Gastrocnemius medialis (tissue), 4 donors: ENCODE measurements at regions not wholly inside any gene's neighbourhood (a gene's known extent, or its start where the extent isn't known, plus 50 kb on each side); places are given as distances from the start of the nearest gene placed in this dataset.

ENCODE experiments used
- POLR2A ChIP-seq, 2 donors: fragments of 450-650 bp; IDR thresholded peaks; one replicate each; pipeline ENCODE4 v1.6.1; 2017; ENCODE audit warnings: antibody characterized with exemption in 2 of 2, mild to moderate bottlenecking in 2 of 2, moderate library complexity in 2 of 2
- TF ChIP-seq, protein P1 (sequence below), 5 experiments: fragments of 450-650 bp in 3 of 5; fragments of 200-600 bp in 2 of 5; sonication (generic) in 2 of 5; IDR thresholded peaks in 4 of 5; conservative IDR thresholded peaks in 1 of 5; 1 replicate in 4 of 5; 2 replicates in 1 of 5; pipeline ENCODE4 v1.5.1; 2016 to 2019; ENCODE audit warnings: antibody characterized with exemption in 5 of 5, mild to moderate bottlenecking in 3 of 5, moderate library complexity in 3 of 5

DNA sequence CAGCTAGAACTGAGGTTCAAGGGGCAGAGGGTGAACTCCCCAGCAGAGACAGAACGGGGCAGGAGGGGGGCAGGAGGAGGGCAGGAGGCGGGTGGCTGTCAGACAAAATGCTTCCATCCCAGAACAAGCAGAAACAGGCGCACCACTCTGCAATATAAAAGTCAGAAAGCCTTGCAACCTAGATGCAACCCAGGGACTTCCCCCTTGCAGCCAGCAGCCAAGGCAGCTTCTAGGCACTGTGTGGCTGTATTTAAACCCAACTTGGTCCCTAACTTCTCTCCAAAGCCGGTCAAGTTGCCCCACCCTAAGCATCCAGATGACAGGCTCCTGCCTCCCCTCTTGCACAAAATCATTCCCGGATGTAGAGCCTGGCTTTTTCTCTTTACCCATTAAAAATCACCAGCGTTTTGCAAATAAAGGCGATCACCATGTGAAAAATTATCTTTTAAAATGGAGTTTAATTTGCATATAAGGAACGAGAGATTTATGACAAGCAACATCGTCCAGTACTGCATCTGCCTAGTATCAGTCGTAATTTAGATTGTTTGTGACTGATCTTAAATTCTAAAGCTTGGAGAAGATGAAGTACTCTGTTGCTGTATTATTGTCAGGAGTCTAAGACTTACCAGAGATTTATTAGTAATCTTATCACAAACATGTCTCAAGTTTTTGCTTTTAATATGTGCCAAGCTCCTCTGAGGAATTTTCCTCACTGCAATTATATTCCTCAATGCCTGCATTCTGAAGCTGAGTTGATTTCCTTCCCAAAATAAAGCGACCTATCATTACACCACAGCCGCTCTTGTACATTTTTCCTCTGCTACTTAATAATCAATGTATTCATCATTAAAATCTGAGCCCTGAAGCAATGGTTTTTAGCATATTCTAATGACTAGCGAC is 307.1 kb upstream of the ZNF507 start:
- TF ChIP-seq, protein P1, sequence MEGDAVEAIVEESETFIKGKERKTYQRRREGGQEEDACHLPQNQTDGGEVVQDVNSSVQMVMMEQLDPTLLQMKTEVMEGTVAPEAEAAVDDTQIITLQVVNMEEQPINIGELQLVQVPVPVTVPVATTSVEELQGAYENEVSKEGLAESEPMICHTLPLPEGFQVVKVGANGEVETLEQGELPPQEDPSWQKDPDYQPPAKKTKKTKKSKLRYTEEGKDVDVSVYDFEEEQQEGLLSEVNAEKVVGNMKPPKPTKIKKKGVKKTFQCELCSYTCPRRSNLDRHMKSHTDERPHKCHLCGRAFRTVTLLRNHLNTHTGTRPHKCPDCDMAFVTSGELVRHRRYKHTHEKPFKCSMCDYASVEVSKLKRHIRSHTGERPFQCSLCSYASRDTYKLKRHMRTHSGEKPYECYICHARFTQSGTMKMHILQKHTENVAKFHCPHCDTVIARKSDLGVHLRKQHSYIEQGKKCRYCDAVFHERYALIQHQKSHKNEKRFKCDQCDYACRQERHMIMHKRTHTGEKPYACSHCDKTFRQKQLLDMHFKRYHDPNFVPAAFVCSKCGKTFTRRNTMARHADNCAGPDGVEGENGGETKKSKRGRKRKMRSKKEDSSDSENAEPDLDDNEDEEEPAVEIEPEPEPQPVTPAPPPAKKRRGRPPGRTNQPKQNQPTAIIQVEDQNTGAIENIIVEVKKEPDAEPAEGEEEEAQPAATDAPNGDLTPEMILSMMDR (IDR thresholded peaks at IDR 0.05 in 4 of 5, conservative IDR thresholded peaks at IDR 0.05 in 1 of 5) = no peak
- no peak for TF ChIP-seq POLR2A (IDR thresholded peaks at IDR 0.05)
